ENCODE measurements at regions not wholly inside any gene's neighbourhood (a gene's known extent, or its start where the extent isn't known, plus 50 kb on each side); places are given as distances from the start of the nearest gene placed in this dataset.
A peak's percentile ranks its signal among the peaks of the same experiment; 100 is the strongest.
"Not testable (repeated sequence)": the region's sequence is repeated elsewhere in the genome, so short reads cannot be mapped to it uniquely, and the experiment has no call there.

DNA sequence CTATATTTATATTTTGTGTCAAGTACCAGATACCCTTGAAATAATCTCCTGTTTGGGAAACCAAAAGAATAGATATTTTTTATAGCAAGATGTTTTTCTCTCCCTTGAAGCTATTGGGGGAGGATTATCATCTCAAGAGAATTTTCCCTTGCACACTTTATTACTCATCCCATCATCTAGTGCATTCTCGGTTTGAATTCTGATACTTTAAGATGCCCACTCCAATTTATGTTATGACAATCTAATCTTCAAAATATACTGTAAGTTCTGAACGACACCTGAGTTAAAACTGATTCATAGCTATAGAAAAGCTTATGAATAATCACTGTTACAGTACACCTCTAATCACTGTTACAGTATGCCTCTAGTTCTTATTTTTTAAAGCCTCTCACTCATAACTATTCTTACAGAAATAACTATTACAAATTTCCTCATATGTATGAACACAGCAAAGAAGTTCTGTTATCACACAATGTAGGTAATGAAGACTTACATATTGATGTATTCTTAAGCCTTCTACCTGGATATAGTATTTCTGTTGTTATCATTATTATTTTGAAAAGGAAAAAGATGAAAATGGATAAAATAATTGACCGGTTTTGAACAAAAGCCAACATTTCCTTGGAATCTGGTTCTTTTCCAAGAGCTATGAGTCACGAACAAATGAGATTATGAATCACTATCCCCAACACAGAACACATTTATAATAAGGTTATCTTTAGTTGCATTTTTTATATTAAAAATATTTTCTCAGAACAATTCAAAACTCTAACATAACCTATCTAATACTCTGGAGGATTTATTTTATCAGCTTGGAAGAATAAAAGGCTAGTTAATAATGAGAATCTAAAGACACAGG is 72.3 kb upstream of the FAM13C start:
- DNase-seq (ENCODE audit: low read depth), result peak; percentile 43
- no peak overlapping the region for H3K4me3 ChIP-seq (ENCODE audit: low read length)
- TF ChIP-seq, protein P1, sequence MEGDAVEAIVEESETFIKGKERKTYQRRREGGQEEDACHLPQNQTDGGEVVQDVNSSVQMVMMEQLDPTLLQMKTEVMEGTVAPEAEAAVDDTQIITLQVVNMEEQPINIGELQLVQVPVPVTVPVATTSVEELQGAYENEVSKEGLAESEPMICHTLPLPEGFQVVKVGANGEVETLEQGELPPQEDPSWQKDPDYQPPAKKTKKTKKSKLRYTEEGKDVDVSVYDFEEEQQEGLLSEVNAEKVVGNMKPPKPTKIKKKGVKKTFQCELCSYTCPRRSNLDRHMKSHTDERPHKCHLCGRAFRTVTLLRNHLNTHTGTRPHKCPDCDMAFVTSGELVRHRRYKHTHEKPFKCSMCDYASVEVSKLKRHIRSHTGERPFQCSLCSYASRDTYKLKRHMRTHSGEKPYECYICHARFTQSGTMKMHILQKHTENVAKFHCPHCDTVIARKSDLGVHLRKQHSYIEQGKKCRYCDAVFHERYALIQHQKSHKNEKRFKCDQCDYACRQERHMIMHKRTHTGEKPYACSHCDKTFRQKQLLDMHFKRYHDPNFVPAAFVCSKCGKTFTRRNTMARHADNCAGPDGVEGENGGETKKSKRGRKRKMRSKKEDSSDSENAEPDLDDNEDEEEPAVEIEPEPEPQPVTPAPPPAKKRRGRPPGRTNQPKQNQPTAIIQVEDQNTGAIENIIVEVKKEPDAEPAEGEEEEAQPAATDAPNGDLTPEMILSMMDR (conservative IDR thresholded peaks at IDR 0.05; ENCODE audit: low read depth, low read length), result no peak

DNA sequence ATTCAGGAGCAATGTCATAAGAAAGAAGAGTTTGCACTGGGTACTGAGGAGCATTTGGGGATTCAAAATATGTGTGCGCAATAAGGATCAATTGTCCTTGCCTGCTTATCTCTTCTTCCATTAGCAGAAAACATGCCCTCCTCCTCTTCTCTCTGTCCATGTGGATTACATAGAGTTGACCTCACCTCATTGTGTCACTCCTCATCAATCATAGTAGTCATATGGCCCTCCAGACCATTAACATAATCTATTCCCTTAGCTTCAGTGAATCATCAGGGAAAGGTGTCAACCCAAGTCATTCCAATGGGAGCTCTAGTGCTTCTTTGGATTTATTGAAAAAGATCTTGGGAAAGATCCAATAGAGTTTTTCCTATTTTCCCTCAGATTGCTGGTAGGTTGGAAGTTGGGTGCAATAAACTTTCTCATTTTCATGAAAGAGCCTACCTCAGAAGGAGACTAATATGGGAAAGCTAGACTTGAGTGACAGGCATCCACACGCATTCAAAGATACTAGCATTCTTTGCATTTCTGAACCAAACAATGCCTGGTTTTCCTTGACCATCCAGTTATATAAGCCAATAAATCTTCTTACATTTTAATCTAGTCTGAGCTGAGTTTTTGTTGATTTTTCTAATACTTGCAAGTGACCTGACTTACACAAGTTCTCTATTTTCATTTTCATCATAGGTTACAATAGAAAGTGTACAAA is 71.5 kb upstream of the FAM13C start:
- TF ChIP-seq, protein P1 (conservative IDR thresholded peaks at IDR 0.05; ENCODE audit: low read depth, low read length), result no peak
- peak; percentile 76 for DNase-seq (ENCODE audit: low read depth)

DNA sequence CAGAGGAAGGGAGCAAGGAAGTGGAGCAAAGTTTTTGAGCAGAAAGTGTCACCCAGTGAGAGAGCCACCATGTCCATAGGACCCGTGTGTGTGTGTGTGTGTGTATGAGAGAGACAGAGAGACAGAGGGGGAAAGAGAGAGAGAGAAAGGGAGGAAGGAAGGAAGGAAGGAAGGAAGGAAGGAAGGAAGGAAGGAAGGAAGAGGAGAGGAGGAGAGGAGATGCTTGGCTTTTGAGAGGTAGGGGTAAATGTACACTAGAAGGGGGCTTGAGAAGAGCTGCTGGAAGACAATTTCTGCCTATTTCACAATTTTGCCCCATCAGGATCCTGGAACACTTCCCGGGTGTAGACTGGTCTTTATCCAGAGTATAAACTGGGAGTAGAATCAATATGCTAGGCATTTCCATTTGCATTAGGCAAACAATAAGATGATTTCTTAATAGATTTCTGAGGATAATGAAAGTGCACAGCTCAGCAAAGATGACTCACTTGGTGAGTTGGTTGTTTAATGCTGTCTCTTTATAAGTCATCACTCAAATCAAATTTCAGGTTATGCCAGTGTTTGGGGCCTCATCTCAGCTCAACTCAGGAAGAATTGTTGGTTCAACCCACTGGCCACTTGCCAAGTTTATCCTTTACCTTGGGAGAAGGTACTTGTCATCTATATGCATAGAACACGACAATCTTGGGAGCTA is 70.0 kb upstream of the FAM13C start:
- no peak overlapping the region for H3K4me3 ChIP-seq (ENCODE audit: low read length)
- TF ChIP-seq, protein P1 (conservative IDR thresholded peaks at IDR 0.05; ENCODE audit: low read depth, low read length), result no peak
- no peak for DNase-seq (ENCODE audit: low read depth)

More for the DNA sequence above, 71.5 kb upstream of the FAM13C start:
- no peak overlapping the region for H3K4me3 ChIP-seq (ENCODE audit: low read length)

DNA sequence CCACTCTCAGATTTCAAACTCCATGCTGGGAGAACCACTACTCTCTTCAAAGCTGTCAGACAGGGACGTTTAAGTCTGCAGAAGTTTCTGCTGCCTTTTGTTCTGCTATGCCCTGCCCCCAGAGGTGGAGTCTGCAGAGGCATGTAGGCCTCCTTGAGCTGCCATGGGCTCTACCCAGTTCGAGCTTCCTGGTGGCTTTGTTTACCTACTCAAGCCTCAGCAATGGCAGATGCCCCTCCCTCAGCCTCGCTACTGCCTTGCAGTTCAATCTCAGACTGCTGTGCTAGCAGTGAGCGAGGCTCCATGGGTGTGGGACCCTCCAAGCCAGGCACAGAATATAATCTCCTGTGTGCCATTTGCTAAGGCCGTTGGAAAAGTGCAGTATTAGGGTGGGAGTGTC is 51.4 kb upstream of the FAM13C start:
- H3K4me3 ChIP-seq (ENCODE audit: low read length); DNase-seq (ENCODE audit: low read depth): not testable (repeated sequence)

Measured in retinal pigment epithelial cell (primary cell).